Astrocyte of the spinal cord (primary cell): ENCODE measurements at regions not wholly inside any gene's neighbourhood (a gene's known extent, or its start where the extent isn't known, plus 50 kb on each side); places are given as distances from the start of the nearest gene placed in this dataset.
"Not testable (repeated sequence)": the region's sequence is repeated elsewhere in the genome, so short reads cannot be mapped to it uniquely, and the experiment has no call there.

Experiments
- DNase-seq: peaks from one replicate; pipeline ENCODE4 v3.0.0; 2011; ENCODE audit warnings: low read depth, low spot score
- H3K4me3 ChIP-seq: 2 replicates; pipeline ENCODE4 v1.5.1; 2011; ENCODE audit warnings: low read depth, mild to moderate bottlenecking, low read length, moderate library complexity
- CTCF ChIP-seq: IDR thresholded peaks from 2 replicates; pipeline ENCODE4 v1.5.1; 2012; ENCODE audit warnings: low read depth, mild to moderate bottlenecking, low read length, inconsistent platforms
- in situ Hi-C: cut with HindIII; loops from 2 replicates; pipeline ENCODE4 v1.10.0; 2017; ENCODE audit warnings: low sequenced_read_pairs

GRCh38 chr4:110424144-110424543 lies 51.8 kb upstream of the ENPEP start:
- in situ Hi-C loops: no loop called here
- no peak for TF ChIP-seq CTCF
- no peak overlapping the region for H3K4me3 ChIP-seq
- DNase-seq: no peak

- in situ Hi-C loops: no loop called here
- no peak overlapping the region for H3K4me3 ChIP-seq
- TF ChIP-seq CTCF: no peak
- no peak for DNase-seq
Measured at GRCh38 chr4:110418641-110419040, 57.3 kb upstream of the ENPEP start.

- in situ Hi-C loops: no loop called here
- H3K4me3 ChIP-seq: no peak overlapping the region
- DNase-seq: no peak
- no peak for TF ChIP-seq CTCF
Measured at GRCh38 chr4:110417136-110417535, 58.8 kb upstream of the ENPEP start.

GRCh38 chr4:110415478-110415877 lies 60.5 kb upstream of the ENPEP start:
- no peak for TF ChIP-seq CTCF
- DNase-seq: no peak
- in situ Hi-C loops: no loop called here
- no peak overlapping the region for H3K4me3 ChIP-seq

- DNase-seq: no peak
- no peak for TF ChIP-seq CTCF
- in situ Hi-C loops: no loop called here
- no peak overlapping the region for H3K4me3 ChIP-seq
Measured at GRCh38 chr4:110415041-110415440, 60.9 kb upstream of the ENPEP start.

DNA sequence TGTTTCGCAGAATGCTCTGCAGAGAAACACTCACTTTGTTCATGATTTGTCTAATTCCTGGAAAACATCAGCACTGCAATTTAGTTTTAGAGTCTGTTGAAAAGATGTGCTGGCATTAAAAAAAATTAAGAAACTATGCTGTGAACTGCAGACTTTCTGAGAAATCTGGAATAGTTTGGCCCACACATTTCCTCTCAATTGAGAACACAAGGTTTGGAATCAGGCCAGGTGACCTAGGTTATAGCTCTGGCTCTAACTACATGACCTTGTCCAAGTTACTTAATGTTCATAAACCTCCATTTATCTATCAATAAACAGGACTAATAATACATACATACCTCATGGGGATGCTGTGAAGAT lies 61.4 kb upstream of the ENPEP start:
- no peak for TF ChIP-seq CTCF
- DNase-seq: no peak
- no peak overlapping the region for H3K4me3 ChIP-seq
- in situ Hi-C loops: no loop called here

DNA sequence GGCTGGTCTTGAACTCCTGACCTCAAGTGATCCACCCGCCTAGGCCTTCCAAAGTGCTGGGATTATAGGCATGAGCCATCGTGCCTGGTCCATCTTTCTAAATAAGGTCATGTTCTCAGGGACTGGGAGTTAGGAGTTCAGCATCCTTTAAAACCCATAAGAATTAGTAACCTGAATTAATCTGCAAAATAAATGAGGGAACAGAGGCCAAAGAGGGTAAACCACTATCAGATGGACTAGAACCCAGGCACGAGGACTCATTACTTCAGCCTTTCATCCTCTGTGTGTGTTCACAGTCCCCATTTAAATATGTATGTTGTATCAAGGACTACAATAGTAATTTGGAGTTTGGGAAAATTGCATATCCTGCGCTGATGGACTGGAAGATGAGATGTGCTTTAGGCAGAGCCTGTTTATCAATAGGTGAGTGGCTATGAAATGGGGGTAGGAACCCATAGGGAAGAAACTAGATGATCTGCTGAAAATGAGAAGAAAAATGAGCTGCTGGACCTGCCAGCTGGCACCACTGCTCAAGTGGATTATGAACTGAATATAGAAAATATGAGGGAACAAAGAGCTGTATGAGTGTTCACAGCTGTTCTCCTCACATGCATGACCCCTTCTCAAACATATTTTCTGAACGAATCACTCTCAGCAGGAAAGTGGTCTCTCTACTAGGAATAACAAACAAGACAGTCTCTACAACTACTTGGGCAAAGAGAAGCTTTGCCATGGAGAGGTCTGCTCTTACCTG lies 62.0 kb upstream of the ENPEP start:
- H3K4me3 ChIP-seq, in situ Hi-C loops: not testable (repeated sequence)
- peak; percentile 76 for DNase-seq
